ENCODE measurements at regions not wholly inside any gene's neighbourhood (a gene's known extent, or its start where the extent isn't known, plus 50 kb on each side); places are given as distances from the start of the nearest gene placed in this dataset.

- TF ChIP-seq CTCF (IDR thresholded peaks at IDR 0.05; ENCODE audit: borderline replicate concordance, insufficient read depth, low read depth, low read length) = no peak
- H3K4me3 ChIP-seq (ENCODE audit: low read depth, low read length) = no peak overlapping the region
These were observed 52.8 kb upstream of the DHX15 start for GRCh38 chr4:24637173-24637572.

- TF ChIP-seq CTCF (IDR thresholded peaks at IDR 0.05; ENCODE audit: borderline replicate concordance, insufficient read depth, low read depth, low read length) = no peak
- no peak overlapping the region for H3K4me3 ChIP-seq (ENCODE audit: low read depth, low read length)
These were observed 54.1 kb upstream of the DHX15 start for GRCh38 chr4:24638396-24638875.

- TF ChIP-seq CTCF (IDR thresholded peaks at IDR 0.05; ENCODE audit: borderline replicate concordance, insufficient read depth, low read depth, low read length) = no peak
- no peak overlapping the region for H3K4me3 ChIP-seq (ENCODE audit: low read depth, low read length)
These were observed 55.4 kb upstream of the DHX15 start for GRCh38 chr4:24639714-24640113.

GRCh38 chr4:24640366-24640765 is 56.0 kb upstream of the DHX15 start:
- no peak for TF ChIP-seq CTCF (IDR thresholded peaks at IDR 0.05; ENCODE audit: borderline replicate concordance, insufficient read depth, low read depth, low read length)
- H3K4me3 ChIP-seq (ENCODE audit: low read depth, low read length) = no peak overlapping the region

- TF ChIP-seq CTCF (IDR thresholded peaks at IDR 0.05; ENCODE audit: borderline replicate concordance, insufficient read depth, low read depth, low read length) = no peak
- H3K4me3 ChIP-seq (ENCODE audit: low read depth, low read length) = no peak overlapping the region
These were observed 58.7 kb upstream of the DHX15 start for GRCh38 chr4:24642981-24643547.

GRCh38 chr4:24643774-24644520 is 59.6 kb upstream of the DHX15 start:
- no peak for TF ChIP-seq CTCF (IDR thresholded peaks at IDR 0.05; ENCODE audit: borderline replicate concordance, insufficient read depth, low read depth, low read length)
- no peak overlapping the region for H3K4me3 ChIP-seq (ENCODE audit: low read depth, low read length)
